Mucosa of descending colon (tissue), 3 donors: ENCODE measurements at regions not wholly inside any gene's neighbourhood (a gene's known extent, or its start where the extent isn't known, plus 50 kb on each side); places are given as distances from the start of the nearest gene placed in this dataset.
"Not testable (repeated sequence)": the region's sequence is repeated elsewhere in the genome, so short reads cannot be mapped to it uniquely, and the experiment has no call there.

Source experiments
- ATAC-seq: fragments of 200-7000 bp; cut with Tn5 transposase; one replicate; pipeline ENCODE4 v1.9.1; 2020; ENCODE audit warnings: mild to moderate bottlenecking, moderate library complexity
- DNase-seq, 3 donors: peaks; one replicate each; pipeline ENCODE4 v3.0.0-alpha.2; 2020
- H3K36me3 ChIP-seq: fragments of 200-600 bp; one replicate; pipeline ENCODE4 v1.8.0; 2021; ENCODE audit warnings: low read depth, mild to moderate bottlenecking
- H3K4me1 ChIP-seq: fragments of 200-600 bp; one replicate; pipeline ENCODE4 v1.8.0; 2021; ENCODE audit warnings: low read depth, mild to moderate bottlenecking
- H3K4me3 ChIP-seq: fragments of 200-600 bp; one replicate; pipeline ENCODE4 v1.8.0; 2021; ENCODE audit warnings: mild to moderate bottlenecking
- H3K9me3 ChIP-seq: fragments of 200-600 bp; one replicate; pipeline ENCODE4 v1.8.0; 2021; ENCODE audit warnings: mild to moderate bottlenecking
- intact Hi-C, 2 donors: fragments of 100-400 bp; cut with DNase I in 1 of 2; cut with micrococcal nuclease in 1 of 2; formaldehyde crosslinking; loops; one replicate each; pipeline versions ENCODE4 v1.11.0 to v1.11.1; 2022; cut with DNase I, micrococcal nuclease
- TF ChIP-seq, protein P1 (sequence below): fragments of 200-600 bp; IDR thresholded peaks from one replicate; pipeline ENCODE4 v1.8.0; 2022; ENCODE audit warnings: antibody characterized with exemption, mild to moderate bottlenecking
- donor health status: DM: no; HTN: no; CAD: no; lungs with moderate emphysema.
- donor health status: DM: no; HTN: no; CAD: no.
- donor health status: DM: no; HTN: yes; CAD: no.

DNA sequence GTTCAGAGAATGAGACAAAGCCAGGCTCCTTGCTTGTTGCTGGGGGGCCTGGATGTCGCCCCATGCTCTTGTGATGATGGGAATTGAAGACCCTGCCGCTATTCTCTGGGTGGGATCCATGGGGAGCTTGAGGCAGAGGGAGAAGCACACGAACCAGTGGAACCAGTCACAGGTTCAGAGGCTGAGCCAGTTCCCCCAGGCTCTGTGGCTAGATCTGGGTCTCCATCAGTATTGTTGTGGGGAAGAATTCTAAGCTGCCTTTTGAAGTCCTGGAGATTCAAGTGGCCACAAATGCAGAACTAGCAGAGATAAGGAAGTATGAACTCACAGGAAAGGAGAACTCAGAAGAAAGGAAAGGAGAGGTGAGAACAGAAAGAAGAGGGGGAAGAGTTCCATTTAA is 219.4 kb downstream of the MSX2 start:
- Histone ChIP-seq H3K36me3 (no peaks in the 10 kb centered on the region), H3K4me1 (no peaks in the 10 kb centered on the region), H3K4me3 (no peak overlapping the region), H3K9me3 (no peaks in the 10 kb centered on the region)
- no peak for ATAC-seq
- TF ChIP-seq, protein P1, sequence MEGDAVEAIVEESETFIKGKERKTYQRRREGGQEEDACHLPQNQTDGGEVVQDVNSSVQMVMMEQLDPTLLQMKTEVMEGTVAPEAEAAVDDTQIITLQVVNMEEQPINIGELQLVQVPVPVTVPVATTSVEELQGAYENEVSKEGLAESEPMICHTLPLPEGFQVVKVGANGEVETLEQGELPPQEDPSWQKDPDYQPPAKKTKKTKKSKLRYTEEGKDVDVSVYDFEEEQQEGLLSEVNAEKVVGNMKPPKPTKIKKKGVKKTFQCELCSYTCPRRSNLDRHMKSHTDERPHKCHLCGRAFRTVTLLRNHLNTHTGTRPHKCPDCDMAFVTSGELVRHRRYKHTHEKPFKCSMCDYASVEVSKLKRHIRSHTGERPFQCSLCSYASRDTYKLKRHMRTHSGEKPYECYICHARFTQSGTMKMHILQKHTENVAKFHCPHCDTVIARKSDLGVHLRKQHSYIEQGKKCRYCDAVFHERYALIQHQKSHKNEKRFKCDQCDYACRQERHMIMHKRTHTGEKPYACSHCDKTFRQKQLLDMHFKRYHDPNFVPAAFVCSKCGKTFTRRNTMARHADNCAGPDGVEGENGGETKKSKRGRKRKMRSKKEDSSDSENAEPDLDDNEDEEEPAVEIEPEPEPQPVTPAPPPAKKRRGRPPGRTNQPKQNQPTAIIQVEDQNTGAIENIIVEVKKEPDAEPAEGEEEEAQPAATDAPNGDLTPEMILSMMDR, result no peak
- intact Hi-C loops, result no loop called here
- no peak for DNase-seq

DNA sequence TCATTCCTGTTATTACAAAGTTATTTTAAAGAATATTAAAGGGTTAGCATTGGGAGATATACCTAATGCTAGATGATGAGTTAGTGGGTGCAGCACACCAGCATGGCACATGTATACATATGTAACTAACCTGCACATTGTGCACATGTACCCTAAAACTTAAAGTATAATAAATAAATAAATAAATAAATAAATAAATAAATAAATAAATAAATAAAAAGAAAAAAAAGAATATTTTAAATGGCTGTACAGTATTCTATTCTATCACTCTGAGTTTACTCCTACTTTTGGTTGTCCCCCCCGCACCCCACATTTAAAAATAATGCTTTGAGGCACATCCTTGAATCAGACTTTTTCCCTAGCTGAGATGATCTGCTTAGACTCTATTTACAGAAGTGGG is 218.6 kb downstream of the MSX2 start:
- ATAC-seq, intact Hi-C loops, H3K36me3 ChIP-seq, H3K9me3 ChIP-seq, H3K4me1 ChIP-seq, H3K4me3 ChIP-seq, DNase-seq: not testable (repeated sequence)

DNA sequence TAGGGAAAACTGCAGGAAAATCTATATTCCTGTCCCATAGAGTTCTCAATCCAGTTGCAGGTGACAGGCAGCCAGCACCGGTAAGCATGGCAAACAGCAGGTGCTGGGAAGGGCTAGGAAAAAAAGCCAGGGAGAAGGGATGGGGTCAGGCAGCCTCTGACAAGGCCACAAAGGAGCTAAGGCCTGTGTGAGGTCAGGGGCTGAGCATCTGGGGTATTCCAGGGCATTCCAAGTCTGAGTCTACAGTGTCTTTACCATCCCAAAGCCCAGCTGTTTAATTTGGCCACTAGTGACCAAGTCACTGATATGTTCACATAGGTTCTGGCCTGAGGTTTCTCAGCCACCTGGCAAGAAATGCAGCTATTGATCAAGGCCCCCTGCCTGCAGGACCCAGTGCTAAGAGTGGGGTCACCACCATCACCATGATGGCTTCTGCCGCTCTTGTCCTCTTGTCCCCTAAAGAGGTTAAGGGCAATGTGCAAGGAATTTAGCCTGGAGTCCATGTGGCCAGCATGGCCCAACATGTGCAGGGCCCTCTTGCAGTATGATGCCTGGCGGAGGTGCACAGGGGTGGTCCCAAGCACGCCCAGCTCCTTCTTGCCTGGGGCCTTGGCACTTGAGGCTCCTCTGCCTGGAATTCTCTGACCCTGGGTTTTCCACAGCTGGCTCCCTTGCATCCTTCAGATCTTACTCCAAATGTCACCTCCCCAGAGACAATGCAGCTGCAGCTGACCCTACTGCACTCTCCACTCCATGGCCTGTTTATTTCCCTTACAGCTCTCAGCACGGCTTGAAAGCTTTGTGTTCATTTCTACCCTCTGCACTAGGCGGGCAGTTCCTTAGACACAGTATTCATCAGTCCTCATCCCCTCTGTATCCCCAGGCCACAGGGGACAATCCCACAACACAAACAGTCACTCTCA is 213.1 kb downstream of the MSX2 start:
- H3K9me3 ChIP-seq, result no peaks in the 10 kb centered on the region
- ATAC-seq (no peak), DNase-seq (no peak)
- intact Hi-C loops, result no loop called here
- no peak overlapping the region for H3K4me3 ChIP-seq
- H3K4me1 ChIP-seq, result no peaks in the 10 kb centered on the region
- no peaks in the 10 kb centered on the region for H3K36me3 ChIP-seq
- TF ChIP-seq, protein P1, result no peak

DNA sequence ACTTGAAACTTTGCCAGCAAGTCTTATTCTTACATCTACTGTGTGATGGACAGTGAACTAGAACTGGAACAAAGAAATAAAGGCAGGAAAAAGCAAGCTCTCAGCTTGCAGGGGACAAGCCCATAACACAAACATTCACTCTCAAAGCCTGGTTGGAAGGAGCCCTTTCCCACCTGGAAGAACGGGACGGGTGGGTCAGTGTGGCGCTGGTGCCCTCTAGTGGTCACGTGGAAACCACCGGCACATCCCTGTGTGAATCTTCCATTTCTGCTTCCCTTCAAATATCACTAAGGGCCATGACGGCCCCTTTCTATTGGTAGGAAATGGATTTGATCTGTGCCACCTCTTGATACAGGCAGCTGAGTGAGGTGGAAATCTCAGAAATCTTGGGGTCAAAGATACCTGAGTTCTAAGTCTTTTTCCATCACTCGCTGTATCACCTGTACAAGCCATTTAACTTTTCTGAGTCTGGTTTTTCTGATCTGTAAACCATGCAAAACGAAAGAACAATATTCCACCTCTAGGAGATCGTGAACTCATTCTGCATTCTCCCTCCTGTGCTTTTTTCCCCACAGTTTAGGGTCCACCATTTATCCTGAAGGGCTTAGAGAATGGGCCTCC is 211.6 kb downstream of the MSX2 start:
- H3K4me3 ChIP-seq, result no peak overlapping the region
- no peaks in the 10 kb centered on the region for H3K36me3 ChIP-seq
- DNase-seq (peak in 2 of 3 donors; percentile 44 to 53), ATAC-seq (peak; percentile 62)
- peaks cover 2% of the 10 kb centered on the region for H3K9me3 ChIP-seq
- H3K4me1 ChIP-seq, result no peaks in the 10 kb centered on the region
- intact Hi-C loops, result no loop called here
- TF ChIP-seq, protein P1, result peak; percentile 55

DNA sequence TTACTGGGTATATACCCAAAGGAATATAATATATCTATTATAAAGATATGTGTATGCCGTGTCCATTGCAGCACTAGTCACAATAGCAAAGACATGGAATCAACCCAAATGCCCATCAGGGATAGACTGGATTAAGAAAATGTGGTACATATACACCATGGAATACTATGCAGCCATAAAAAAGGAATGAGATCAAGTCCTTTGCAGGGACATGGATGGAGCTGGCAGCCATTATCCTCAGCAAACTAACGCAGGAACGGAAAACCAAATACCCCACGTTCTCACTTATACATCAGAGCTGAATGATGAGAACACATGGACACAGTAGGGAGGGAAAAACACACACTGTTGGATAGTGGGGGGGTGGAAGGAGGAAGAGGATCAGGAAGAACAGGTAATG is 206.7 kb downstream of the MSX2 start:
- H3K36me3 ChIP-seq, DNase-seq, intact Hi-C loops, H3K4me1 ChIP-seq, H3K4me3 ChIP-seq, ATAC-seq, H3K9me3 ChIP-seq: not testable (repeated sequence)

DNA sequence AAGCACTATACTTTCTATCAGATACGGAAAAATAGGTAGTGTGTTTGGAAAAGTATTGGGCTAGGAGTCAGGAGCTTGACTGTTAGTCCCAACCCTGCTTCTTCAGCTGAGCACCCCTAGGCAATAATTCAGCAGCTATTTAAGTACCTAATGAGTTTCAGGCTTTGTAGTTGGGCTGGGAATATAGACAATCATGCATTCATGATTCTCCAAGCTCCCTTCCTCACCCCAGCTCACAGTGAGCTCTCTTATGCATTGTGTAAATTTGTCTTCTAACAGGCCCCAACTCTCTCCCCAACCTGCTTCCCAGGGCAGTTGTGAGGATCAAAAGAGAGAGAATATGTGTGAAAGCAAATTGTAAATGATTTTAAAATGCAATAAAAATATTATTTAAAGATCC is 201.2 kb downstream of the MSX2 start:
- H3K4me3 ChIP-seq, result no peak overlapping the region
- TF ChIP-seq, protein P1, result no peak
- intact Hi-C loops, result no loop called here
- no peaks in the 10 kb centered on the region for H3K4me1 ChIP-seq
- no peaks in the 10 kb centered on the region for H3K36me3 ChIP-seq
- no peaks in the 10 kb centered on the region for H3K9me3 ChIP-seq
- DNase-seq (no peak), ATAC-seq (no peak)
